Dedifferentiated amniotic fluid mesenchymal stem cell (primary cell): ENCODE measurements at regions not wholly inside any gene's neighbourhood (a gene's known extent, or its start where the extent isn't known, plus 50 kb on each side); places are given as distances from the start of the nearest gene placed in this dataset.
"Not testable (repeated sequence)": the region's sequence is repeated elsewhere in the genome, so short reads cannot be mapped to it uniquely, and the experiment has no call there.

Source experiments
- DNase-seq: peaks from one replicate; pipeline ENCODE4 v3.0.0-alpha.2; 2016; ENCODE audit errors: extremely low spot score

DNA sequence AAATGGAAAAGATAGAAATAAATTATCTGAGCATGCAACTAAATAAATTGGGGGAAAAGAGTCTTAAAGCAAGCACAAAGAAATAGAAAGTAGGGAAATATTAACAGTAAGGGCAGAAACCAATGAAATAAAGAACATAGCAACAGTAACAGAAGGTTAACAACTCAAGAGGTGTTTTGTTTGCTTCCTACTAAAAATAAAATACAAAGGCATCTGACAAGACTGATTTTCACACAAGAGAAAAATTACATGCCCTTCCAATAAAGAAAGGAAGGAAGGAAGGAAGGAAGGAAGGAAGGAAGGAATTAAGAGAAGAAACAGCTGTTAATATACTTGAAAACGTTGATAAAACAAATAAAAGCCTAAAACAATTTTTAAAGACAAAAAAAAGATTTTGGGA is 240.2 kb downstream of the SEC16B start:
- DNase-seq: no peak

DNA sequence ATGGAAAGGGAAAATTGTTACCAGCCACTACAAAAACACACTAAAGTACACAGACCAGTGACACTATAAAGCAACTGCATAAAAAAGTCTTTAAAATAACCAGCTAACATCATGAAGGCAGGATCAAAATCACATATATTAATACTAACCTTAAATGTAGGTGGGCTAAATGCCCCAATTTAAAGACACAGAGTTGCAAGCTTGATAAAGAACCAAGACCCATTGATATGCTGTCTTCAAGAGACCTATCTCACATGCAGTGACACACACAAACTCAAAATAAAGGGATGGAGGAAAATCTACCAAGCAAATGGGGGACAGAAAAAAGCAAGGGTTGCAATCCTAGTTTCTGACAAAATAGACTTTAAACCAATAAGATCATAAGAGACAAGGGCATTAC is 246.3 kb downstream of the SEC16B start:
- no peak for DNase-seq

DNA sequence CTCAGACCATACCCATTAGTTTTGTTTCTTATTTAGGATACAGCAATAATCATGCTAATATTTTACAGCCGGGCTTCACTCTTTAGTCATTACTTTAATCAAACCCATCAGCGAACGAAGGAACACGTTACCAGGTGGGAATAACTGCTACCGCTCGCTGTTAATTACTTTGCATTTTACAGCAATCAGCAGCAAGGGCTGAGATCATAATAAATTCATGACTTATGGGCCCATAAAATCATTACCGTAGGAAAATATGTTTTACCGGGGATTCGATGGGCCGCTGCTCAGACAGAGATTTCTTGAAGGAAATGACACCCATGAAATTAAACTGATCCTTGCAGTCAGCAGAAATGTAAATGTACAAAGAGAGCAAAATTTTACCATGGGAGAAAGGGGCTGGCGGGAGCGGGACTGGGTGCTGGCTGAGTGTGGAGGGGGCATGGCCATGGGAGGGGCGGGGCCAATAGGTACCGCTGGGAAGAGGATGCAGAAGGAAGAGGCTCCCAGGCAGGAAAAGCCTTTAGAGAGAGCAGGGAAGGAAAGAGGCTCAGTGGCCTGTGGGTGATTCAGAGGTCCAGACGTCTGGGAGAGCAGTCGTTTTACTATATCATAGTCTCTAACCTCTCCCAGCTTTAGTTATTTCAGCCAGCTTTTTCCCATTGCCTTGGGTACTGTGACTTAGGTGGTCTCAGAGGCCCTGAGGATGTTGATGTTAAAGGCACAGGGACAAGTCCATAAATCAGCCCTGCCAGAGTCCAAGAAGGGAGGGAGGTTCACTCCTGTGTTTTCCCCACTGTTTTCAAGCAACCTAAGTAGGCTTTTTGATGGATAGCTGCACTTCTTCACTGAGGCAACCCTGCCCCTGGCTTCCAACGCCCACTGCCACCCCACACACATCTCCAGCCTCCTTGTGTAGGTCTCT is 258.9 kb downstream of the SEC16B start:
- DNase-seq: no peak

DNA sequence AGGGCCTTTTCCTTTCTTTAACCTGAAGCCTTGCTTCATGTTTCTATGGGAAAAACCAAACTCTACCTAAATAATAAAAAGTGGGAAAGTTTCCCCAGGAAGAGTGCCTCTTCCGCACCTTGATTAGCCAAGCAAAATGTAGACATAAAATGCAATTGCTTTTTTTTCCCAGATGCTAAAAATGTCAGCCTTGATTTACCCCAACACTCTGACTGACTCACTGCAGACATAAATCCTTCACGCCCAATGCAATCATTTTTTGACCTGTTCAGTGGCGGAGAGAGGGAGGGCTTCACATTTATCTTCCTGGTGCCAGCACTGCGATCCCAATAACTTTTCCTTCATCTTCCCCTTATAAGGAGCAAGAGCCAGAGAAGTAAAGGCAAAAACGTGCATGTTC is 261.5 kb downstream of the SEC16B start:
- no peak for DNase-seq

GRCh38 chr1:177706977-177707376 is 262.9 kb downstream of the SEC16B start:
- DNase-seq: no peak

DNA sequence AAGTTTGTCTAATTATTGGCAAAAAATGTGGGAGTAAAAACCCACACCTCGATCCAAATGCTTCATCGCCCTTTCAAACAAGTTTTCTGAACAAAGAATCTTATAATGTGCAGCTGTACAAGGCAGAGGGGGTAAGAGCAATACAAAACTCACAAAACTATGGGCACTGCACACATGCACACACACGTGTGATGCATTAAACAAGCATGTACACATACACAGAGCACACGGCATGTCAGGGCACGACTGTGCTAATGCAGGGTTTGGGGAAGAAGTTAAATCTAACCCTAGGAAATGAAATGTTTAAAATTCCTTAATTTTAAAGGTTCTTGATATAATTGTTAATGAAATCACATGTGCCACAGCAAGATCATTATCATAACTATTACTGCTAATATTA is 264.0 kb downstream of the SEC16B start:
- no peak for DNase-seq

DNA sequence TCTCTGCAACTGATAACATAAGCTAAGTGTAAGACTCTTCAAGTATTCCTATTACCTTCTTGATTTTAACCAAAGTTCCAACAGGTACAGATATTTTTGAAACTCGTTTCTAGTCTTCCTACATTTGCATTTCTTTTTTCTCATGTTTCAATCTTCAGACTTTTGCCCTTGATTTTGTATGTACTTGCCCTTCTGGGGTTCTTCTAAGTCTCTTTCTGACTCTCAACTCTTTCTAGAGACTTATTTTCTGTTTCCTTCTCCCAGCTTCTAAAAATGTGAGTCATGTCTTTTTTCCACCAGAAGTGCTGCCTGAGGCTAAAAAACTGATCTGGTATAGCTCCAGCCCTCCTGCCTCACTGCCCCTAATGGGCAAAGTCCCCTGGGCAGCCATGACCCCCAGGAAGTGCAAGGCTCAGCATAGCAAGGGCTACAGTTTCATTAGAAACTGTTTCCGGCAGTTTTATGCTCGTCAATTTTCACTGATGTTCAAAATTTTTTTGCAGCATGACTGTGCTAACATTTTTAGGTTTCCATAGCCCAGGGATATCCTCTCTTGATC is 265.9 kb downstream of the SEC16B start:
- DNase-seq: no peak

GRCh38 chr1:177701654-177702353 is 268.1 kb downstream of the SEC16B start:
- DNase-seq: no peak

DNA sequence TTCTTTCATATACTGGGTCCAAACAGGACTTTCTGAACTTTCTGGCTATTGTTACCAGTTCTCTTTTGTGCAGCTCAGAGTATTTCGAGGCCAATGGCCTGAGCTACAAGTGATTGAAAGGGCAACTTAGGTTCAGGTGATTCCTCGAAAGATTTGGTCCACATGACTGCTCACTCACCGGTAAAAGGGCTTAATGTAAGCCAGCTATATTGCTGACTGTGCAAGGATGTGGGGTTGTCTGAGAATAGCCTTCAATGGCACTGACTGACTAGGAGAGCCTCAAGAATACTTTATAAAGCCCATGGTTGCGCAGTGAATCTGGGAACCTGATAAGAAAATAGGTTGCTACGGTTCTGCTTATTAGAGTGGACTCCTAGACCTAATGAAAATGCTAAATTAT is 269.0 kb downstream of the SEC16B start:
- DNase-seq: no peak

- DNase-seq: no peak
These were observed 278.9 kb downstream of the SEC16B start for GRCh38 chr1:177690996-177691395.

DNA sequence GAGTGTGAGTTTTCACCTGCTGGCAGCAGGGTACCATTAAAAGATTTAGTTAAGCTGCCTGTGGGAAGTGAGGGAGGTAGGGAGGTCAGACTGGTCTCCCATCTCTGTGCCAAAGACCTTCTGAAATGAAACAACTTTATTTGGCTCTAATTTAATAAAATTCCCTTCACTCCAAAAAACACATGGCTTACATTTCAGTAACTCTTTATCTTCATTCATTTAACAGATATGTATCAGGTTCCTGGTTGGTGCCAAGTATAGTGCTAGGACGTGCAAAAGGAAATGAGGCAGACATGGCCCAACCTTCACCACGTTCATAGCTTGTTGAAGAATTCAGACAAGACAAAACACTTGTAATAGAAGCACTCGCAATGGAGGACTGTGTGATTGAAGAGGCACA is 282.3 kb downstream of the SEC16B start:
- no peak for DNase-seq

DNA sequence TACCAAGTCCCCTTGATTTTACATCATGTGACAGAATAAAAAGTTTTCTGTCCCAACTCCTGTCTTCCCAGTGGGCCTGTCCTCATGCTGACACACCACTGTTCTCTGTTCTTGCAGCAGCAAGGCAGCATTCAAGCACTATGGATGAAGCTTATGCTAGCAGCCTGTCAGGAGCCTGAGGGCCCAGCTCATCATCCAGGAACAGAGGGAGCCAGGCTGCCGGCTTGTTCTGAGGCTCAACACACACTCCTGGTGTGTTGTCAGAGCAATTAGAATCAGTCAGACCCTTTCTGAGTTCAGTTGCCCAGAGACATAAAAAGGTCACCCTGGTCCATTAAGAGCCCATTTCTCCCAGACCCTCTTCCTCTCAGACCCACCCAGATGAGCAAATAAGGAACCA is 282.9 kb downstream of the SEC16B start:
- DNase-seq: no peak

- DNase-seq: no peak
These were observed 300.7 kb downstream of the SEC16B start for GRCh38 chr1:177669161-177669560.

DNA sequence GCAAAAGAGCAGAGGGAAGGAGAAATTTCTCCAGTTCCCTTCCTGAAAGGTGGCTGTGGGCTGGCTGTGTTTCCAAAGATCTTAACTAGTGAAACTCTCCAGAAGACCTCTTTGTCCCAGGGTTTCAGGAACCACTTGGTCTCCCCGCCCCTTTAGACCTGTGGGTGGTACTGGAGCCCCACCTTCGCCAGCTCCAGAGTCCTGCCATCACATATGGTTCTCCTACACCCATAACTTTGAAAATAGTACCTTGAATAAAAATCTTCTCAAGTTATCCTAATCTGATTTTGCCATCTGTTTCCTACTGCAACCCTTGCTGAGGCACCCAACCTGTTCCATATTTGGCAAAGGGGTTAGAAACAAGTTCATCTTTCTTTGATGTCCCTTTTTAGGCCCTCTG is 303.9 kb downstream of the SEC16B start:
- DNase-seq: no peak

GRCh38 chr1:177664742-177665141 is 305.1 kb downstream of the SEC16B start:
- not testable (repeated sequence) for DNase-seq

DNA sequence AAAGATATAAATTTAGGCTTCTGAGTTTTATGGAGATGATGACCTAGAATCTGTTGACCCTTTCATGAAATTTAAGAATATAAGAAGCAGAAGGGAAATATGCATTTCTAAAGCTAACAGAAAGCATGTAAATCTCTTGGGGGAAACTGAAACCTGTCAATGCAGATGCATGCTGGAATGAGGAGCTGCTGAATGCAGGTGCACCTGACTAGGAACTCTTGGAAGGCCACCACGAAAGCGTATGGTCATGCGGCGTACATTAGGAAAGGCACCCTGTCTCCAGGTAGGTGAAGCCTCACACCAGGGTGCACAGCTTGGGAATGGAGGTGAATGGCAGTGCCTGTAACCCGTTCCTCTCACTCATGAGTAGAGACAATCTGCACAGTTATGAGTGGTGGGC is 309.7 kb downstream of the SEC16B start:
- DNase-seq: no peak

DNA sequence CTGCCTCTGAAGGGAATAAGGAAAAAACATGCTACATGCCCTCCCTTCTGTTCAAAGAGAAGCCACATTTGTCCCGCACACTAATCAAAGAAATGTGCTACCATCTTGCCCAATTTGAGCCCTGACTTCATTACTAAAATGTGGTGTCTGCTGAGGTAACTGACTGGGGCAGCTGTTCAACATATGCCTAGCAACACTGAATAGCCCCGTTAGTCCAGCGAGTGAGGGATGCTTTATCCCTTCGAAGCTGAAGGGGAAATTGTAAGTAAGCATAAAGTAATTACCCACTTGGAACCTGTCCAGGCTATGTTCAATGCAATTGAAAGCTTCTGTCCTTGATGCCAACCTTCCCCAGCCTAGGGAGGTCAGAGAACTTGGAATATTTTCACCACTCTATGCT is 310.6 kb downstream of the SEC16B start:
- DNase-seq: no peak

DNA sequence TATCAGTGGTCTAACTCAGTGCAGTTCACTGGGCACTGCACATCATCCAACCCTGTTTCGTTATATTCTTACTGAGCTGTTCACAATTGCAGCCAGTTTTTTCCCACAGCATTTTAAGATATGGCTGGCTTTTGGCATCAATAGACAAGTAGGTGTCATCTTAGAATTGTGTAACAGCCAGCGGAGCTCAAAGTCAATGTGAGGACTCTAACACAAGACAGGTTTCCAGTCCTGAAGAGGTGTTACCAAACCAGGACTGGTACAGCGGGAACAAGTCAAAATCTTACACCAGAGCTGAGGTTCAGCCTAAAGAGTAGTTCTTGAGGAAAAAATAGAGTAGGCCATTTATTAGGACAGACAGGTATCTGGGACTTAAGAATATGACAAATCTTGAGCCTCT is 313.3 kb downstream of the SEC16B start:
- no peak for DNase-seq

GRCh38 chr1:177650947-177651346 is 318.9 kb downstream of the SEC16B start:
- no peak for DNase-seq

DNA sequence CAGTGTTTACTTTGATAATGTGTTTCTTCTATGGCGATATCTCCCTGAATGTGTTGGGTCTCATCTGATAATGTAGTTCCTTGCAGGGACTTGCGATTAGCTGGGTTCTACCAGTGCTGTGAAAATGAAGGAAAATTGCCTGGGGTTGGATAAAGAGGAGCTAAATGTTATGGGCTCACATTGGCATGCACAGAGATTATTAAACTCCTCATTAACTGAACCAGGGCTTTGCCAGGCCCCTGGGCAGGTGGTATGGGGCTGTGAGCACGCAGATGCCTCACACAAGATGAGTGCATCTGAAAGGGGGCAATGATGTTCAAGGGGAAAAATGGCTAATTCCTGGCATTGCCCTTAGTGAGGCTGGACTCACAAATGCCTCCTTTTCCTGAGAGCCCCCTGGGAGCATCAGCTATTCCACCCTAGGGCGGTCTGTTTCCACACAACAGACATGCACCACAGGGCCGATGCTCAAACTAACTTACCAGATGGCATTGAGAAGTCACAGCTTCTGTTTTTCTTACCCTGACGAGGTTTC is 321.1 kb downstream of the SEC16B start:
- no peak for DNase-seq

DNA sequence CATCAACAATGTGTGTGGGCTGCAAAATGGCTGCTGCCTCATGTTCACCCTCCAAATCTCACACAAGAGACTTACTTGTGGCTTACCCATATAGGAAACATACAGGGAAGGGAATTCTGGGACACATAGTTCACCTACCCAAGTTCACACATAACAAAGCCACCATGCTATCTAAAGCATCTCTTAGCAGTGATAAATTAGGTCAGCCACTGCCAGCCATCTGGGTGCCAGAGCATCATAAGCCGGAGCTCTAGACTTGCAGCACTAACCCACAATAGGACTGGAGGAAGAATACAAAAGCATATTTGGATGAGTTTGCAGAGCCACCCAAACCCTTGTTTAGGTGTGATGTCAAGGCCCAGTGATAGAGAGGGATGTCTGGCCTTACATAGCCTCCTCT is 321.7 kb downstream of the SEC16B start:
- DNase-seq: no peak
